ENCODE measurements at regions not wholly inside any gene's neighbourhood (a gene's known extent, or its start where the extent isn't known, plus 50 kb on each side); places are given as distances from the start of the nearest gene placed in this dataset.

DNA sequence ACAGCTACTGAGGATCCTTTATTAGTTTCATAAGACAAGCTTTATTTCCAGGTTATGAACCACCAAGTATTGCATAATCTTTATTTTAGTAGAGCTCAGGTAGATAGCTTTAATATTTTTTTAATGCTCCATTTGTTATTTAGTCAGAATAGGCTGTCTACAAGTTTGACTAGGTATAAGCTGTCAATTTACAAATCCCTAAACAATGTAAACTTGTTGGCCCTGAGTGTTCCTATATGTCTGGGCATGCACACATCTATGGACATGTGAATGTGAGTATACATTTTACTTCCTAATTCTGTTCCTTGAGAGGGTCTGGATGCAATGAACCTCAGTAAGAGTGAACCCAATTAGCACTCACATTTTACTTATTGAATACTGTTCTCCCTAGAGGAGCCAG is 722.2 kb upstream of the PTPRD start:
- no peak for DNase-seq

DNA sequence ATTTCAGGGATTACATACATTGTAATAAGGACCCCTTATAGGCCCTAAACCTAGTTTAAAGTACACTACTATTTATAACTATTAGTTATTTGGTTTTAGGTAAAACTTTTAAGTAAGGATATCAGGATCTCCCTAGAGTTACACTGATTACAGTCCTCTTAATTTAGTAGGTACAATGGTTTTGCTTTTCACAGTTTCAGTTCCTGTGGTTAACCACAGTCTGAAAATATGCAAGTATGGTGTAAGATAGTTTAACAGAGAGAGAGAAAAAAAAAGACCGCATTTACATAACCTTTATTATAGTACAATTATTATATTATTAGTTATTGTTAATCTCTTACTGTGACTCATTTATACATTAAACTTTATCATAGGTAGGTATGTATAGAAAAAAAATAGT is 725.3 kb upstream of the PTPRD start:
- DNase-seq = no peak

DNA sequence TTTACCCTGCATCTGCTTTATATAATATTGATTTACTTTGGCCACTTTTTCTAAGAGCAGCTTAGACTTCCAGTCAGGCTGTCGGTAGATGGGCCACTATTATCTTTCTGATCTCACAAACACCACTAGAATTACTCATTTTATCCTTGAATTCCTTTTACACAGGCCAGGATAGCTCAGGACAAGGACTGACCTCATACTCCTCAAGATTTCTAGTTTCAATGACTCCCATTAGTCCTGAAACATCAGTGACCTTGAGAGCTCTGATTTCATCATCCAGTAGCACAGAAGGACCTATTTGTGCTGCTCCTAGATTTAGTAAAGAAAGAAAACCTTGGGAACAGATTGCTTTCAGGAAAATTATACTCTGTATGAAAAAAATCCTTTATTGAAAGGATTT is 727.9 kb upstream of the PTPRD start:
- no peak for DNase-seq

DNA sequence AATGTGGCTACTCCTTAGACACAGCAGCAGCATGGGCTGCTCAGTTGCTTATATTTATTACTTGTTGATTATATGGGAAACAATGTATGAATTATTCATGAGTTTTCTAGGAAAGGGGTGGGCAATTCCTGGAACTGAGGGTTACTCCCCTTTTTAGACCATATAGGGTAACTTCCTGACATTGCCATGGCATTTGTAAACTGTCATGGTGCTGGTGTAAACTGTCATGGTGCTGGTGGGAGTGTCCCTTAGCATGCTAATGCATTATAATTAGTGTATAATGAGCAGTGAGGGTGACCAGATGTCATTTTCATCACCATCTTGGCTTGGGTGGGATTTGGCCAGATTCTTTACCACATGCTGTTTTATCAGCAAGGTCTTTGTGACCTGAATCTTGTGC is 734.6 kb upstream of the PTPRD start:
- no peak for DNase-seq

DNA sequence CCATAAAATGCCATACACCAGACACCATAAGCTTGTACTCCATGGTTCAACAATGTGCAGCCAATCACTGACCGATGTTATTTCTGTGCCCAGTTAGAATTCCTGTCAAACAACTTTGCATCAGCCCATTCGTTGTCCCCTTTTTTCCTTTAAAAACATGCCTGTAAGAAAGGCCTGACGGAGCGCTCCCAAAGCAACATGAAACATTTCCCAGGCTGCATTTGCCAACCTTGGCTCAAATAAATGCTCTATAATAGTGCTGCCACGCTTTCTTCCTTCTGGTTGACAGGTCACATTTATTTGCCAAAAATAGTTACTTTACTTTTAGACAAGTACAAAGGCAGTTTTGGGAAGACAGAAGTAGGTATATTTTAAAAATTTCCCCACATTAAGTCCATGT is 735.6 kb upstream of the PTPRD start:
- no peak for DNase-seq

DNA sequence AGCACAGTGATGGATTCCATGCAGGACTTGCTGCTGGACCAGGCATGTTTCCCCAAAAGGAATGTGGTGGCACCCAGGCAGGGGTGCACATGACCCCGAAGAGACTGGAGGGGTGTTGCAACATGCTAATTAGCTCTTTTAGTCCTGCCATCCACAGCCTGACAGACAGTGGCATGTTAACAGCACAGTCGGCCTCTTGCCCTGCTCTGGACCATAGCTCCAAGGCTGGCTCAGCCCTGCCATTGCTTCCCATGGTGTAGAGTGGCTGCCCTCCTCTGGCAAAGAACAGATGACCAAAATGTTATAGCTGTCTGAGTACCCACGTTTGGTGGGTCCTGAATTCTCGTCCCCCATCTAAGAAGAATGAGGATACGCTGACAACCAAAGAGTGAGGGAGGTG is 736.4 kb upstream of the PTPRD start:
- no peak for DNase-seq

DNA sequence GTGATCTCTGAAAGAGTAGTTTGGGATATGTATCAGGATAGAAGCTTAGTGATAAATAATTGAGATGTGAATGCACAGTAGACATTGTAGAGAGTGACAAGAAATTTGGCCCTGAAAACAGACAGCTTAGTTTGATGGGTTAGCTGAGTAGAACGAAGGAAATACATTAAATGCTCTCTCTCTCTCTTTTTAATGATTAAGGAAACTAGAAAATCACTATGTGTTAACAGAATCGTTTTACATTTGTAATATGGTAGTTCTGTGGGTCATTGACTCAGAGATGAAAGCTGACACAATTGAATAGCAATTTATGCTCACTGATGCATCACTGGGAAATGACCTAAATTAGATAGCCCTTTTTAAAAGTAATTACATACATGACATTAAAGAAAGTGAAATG is 739.8 kb upstream of the PTPRD start:
- DNase-seq = peak; percentile 63

DNA sequence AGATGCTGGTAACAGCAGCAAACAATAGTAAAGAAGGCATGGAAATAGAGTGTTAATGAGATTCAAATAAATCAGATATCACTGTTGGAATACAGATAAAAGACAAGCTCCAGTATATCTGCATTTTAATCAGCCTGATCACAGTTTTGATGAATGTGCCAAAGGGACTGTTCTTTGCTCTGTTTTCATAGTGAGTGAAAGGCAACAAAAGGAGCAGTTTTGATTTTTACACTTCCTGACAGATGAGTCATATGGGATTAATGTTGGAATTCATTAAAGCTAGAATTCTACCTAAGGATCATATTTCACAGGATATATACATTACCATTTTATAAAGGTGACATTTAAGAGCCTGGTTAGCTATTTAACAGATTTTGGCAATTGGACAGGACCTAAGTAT is 743.3 kb upstream of the PTPRD start:
- no peak for DNase-seq

DNA sequence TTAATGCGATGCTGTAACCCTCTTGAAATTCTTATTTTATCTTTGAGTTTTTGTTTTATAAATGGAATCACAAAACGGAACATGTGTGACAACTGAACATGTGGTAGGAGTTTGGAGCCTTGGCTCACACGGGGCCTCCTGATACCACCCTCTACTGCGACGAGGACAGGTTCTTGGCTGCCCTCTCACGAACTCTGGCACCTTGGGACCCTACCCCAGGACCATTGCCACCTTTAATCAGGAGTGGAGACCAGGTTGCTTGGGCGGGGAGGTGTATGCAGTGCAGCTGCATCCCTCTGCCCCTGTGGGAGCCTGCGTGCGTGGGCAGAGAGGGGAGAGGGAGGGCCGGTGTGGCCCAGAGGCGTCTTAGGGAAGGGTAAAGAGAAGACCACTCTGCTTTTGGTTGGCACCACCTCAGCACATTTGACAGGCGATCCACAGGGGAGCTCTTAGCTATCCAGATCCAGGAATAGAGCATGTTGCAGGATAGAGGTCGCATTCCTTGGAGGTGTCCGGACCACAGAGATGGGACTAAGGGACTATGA is 753.9 kb upstream of the PTPRD start:
- no peak for DNase-seq

DNA sequence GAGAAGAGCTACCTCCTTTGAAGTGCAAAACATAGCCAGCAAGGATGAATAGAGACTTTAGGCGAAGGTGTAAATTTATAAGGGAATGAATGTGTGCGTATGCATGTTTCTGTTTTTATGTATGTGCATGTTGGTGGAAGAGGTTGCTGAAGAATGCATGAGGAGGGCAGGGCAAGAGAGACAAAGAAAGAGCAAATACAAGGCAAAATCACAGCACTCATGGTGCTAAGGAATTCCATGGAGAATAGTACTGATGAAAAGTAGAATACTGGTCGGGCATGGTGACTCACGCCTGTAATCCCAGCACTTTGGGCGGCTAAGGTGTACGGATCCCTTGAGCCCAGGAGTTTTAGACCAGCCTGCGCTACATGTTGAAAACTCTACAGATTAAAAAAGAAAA is 762.1 kb upstream of the PTPRD start:
- no peak for DNase-seq

DNA sequence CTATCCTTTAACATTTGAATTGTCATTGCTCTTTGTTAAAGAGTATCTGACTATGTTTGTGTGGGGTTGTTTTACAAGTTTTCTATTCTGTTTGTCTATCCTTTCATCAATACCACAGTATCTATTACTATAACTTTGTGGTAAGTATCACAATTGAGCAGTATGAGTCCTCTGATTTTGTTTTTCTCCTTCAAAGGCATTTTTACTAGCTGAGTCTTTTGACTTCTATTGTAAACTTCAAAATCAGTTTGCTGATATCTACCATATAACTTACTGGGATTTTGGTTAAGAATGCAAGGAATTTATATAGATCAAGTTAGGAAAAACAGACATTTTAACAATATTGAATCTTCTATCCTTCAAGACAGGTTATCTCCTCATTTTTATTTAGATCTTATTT is 789.8 kb upstream of the PTPRD start:
- DNase-seq = no peak

DNA sequence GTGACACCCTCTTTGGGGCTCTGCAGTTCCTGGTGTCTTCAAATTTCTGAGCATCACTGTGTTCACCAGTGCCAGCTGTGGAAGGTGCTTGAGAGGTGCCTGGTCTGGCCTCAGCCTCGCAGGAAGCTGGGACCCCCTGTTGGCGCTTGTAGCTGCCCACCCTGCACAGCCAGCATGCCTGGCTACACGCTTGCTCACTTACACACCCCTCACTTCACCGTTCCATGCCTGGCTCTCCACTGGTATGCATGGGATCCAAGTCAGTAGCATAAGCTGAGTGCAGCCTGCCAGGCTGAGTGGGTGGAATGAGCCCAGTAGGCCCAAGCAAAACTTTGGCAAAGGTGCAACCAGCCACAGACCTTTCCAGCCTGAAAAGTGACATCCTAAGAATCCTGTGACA is 801.4 kb upstream of the PTPRD start:
- no peak for DNase-seq

DNA sequence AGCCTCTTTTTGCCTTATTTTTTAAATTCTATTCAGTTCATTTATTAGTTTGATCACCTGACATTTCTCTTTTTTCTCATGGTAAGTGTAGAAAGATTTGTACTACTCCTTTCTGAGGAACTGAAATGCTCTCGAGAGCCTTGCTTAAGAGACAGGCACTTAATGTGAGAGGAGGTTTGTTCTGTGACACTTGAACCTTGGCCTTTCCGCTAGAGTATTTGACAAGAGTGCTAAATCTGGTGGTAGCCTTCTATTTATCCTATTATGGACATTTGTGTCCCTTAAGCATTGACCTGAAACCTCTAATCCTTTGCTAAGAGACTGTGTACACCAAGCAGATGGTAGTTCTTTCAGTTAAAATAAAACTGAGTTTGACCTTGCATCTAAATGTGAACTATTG is 805.0 kb upstream of the PTPRD start:
- DNase-seq = no peak

DNA sequence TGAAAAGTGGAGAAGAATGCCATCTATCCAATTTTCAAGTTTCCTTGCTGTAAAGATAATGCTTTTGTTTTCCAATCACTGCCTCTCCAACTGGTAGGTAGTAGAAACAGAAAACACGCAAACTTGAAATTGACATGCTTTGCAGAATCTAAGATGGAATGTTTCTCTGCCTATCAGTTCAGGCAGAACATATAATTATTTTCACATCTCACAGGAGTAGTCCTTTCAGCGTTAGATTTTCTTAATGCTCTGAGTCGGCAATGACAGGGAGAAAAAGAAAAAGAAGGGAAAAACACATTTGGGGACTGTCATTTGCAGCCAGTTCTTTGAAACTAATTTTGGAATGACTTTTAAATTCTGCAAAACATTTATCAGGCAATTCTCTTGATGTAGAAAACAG is 818.7 kb upstream of the PTPRD start:
- no peak for DNase-seq

DNA sequence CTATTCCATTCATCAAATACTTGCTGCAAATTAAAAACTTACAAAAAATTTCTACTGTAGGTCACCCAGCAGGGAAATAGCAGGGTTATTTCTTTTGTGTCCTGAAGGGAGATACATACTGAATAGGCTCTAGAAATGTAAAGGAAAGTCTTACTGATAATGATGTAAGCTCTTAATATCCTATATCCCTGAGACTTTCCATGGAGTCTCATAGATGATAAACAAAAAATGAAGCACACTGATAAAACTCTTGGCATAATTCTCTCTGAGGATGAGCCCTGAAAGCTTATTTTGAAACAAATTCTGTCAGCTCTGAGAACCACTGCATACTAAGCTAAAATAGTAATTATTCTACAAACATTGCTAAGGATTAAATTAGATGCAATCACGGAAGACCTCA is 819.6 kb upstream of the PTPRD start:
- DNase-seq = no peak

DNA sequence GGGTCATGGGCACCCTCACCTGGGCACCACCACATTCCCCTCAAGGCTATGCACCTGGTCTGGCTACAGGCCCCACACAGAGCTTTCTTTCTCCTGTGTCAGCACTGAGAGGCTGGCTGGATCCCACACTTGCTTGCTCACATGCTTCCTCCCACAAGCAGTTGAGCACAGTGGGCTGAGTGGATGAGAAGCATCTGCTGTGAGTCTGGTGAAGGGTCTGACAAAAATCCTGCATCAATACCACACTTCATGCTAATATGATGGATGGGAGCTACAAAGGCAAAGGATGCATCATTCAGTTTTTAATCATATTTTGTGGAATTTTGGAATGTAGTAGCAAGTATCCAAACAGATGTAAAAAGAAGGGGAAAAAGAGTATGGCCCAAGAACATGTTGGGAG is 830.8 kb upstream of the PTPRD start:
- DNase-seq = no peak

DNA sequence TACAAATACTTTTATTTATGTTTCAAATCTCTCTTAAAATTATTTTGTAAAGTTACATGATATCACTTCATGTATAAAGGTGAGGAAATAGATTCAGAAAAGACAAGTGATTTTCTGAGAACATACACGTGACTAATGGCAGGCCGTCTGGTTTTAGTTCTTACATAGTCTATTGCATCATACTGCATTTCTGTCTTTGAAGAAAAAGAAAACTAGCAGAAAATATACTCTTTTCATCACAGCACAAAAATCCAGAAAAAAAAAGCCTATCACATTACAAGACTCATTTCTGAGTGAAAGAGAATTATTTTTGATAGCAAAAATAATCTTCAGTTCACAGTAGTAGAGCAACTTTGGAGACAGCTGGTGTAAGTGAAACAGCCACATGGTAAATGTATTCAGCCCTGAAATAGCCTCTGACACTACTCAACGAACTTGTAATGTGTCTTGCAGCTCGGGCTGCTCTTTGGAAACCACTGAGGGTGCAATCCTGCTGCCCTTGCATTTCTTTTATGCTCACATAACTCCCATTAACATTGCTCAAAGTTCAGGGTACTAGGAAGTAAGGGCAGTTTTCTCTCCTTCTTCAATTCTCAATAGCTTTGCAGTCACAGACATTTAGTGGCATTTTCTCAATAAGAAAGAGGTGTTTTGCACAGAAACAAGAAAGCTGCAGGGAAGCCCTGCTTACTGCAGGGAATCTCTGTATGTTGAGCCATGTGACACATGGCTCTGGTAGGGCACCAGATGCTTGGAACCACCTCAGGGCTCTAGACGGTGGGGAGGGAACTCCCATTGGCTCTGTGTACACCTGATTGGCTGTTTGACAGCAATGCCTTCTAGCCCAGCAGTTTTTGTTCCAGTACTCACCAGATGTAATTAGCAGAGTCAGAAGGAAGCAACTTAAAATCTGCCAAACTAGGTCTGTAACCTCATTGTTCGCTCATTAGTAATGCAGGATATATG is 845.3 kb upstream of the PTPRD start:
- peak; percentile 71 for DNase-seq

DNA sequence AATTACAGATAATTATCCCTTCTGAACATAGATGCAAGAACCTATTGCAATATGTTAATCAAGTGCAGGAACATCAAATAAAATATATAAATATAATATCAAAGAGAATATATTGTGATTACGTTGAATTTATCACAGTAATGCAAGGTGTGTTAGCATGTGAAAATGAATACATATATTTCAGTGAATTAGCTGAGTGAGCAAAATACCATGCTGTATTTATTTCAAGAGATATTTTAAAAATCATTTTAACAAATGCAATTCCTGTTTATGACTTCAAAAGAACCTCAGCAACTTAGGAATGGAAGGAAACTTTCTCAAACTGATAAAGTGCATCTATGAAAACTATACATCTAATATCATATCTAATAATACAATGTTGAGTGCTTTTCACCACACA is 856.9 kb upstream of the PTPRD start:
- DNase-seq = no peak

DNA sequence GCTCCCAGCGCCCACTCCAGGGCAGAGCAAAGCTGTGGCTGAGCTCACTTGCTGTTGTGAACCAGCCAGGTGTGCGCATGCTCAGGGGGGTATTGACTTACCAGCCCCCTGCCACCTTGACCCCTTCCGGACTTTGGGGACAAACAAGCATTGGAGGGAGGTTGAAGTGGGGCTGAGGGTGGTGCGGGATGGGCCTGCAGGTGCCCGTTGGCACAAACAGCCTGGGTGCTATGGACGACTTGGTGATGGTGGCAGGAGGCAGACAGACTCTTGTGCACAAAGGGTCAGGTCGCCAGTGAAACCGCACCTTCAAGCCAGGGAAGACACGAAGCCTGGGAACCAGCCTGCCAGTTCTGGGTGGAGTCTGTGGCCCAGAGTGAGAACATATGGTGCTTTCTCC is 858.5 kb upstream of the PTPRD start:
- peak; percentile 83 for DNase-seq

DNA sequence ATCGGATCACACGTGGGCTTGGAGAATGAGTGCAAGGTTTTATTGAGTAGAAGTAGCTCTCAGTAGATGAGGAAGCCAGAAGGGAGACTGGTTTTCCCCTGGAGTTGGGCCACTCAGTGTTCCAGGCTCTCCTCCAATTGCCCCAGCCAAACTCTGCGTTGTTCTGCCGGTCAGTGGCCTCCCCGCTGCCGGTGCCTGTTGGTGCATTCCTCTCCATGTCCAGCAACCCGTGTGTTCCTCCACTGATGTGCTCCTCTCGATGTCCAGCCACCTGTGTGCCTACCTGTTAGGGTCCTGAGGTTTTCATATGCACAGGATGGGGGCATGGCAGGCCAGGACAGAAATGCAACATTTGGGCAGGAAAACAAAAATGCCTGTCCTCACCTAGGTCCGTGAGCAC is 888.0 kb upstream of the PTPRD start:
- DNase-seq = no peak

DNA sequence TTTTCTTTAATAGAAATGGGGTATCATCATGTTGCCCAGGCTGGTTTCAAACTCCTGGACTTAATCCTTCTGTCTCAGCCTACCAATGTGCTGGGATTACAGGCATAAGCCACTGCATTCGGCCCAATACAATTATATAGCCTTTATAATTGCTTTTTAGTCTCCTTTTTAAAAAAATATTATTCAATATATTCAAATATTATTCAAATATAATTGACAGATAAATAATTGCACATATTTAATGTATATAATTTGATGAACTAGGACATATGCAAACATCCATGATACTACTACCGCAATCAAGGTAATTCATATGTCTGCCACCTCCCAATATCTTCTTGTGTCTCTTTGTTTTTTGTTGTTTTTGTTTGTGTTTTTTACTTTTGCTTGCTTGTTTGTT is 894.2 kb upstream of the PTPRD start:
- no peak for DNase-seq

DNA sequence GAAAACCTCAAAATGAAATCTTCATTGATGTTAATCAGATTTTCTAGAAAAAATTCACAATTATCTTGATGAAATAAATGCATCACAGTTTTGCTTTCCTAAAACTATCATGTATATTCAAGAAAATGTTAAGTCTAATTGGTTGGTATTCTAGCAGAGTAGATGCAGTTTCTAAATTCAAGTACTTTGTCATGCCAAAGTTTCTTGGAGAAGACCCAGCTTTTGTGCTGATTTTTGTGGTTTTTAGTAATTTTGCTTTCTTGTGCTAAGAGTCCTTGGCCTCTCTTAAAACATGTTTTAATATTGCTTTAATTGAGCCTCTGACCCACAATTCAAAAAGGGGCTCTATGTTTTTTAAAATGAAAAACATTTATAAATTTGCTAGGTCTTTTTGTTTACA is 924.8 kb upstream of the PTPRD start:
- DNase-seq = no peak

DNA sequence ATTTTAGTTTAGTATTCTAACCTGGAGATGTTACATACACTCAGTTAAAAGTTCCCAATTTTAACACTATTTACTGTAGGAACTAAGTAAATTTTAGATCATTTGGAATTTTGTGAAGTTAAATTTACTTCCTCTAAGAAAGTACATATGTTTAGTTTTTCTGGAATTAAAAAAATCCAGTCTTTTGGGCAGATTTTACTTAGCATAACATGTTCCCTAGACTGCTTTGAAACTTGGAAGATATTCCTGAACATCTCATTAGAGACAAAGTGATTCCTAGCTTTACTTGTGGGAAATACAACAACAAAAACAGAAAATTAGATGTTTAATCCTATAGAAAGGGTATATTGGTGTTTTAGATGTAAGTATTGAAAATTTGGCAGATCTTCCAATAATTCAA is 930.0 kb upstream of the PTPRD start:
- DNase-seq = no peak

DNA sequence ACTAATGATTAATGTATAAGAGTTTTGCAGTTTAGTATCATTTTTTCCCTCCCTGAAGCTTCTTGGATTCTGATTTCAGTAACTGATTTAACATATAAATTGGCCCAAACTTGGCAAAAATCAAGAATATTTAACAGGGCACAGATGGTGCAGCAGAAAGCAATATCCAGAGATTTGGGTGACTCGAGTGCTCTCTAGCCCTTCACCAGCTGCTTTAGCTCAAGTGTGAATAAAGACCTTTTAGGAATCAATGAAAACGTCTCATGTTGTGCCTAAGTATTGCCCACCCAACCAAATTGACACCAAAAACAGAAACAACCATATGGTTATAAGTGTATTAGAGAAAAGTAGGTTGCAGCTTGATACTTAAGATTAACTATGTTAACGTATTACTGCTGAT is 933.4 kb upstream of the PTPRD start:
- no peak for DNase-seq

DNA sequence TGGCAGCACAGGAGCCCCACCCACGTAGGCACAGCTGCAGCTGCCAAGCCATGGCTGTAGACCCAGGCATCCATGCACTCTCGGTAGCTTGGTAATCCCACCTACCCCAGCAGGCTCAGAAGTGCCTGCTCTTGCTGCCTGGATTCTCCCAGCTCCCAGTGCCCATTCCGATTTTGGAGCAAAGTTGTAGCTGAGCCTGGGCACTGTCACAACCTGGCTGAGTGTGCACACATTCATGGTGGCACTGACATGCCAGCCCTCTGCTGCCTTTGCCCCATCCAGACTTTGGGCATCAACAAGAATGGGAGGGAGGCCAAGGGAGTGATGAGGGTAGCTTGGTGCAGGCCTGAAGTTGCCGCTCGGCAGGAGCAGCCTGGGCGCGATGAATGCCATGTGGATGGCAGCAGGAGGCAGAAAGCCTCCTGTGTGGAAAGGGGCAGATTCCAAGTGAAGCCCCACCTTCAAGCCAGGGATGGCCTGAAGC is 936.6 kb upstream of the PTPRD start:
- no peak for DNase-seq
